H9 (cell line): ENCODE measurements at regions not wholly inside any gene's neighbourhood (a gene's known extent, or its start where the extent isn't known, plus 50 kb on each side); places are given as distances from the start of the nearest gene placed in this dataset.
A peak's percentile ranks its signal among the peaks of the same experiment; 100 is the strongest.

Source experiments
- DNase-seq: peaks from one replicate; pipeline ENCODE4 v3.0.0-alpha.2; 2017
- H2AFZ ChIP-seq: one replicate; pipeline ENCODE4 v1.6.1; 2013; ENCODE audit warnings: mild to moderate bottlenecking, low read length, control low read depth, moderate library complexity
- H2AK5ac ChIP-seq: 2 replicates; pipeline ENCODE4 v1.6.1; 2013; ENCODE audit warnings: low read length, control low read depth, mixed read lengths; ENCODE audit not compliant: insufficient read length
- H2BK120ac ChIP-seq: one replicate; pipeline ENCODE4 v1.6.1; 2013; ENCODE audit warnings: low read depth, mild to moderate bottlenecking, low read length, control low read depth, inconsistent platforms; ENCODE audit not compliant: poor library complexity, severe bottlenecking
- H2BK12ac ChIP-seq: 2 replicates; pipeline ENCODE4 v1.6.1; 2013; ENCODE audit warnings: low read length, control low read depth, mixed read lengths, low read depth; ENCODE audit not compliant: insufficient read length
- H2BK15ac ChIP-seq: 2 replicates; pipeline ENCODE4 v1.6.1; 2013; ENCODE audit warnings: low read depth, low read length, control low read depth
- H2BK20ac ChIP-seq: one replicate; pipeline ENCODE4 v1.6.1; 2013; ENCODE audit warnings: low read depth, mild to moderate bottlenecking, low read length, control low read depth, inconsistent platforms; ENCODE audit not compliant: poor library complexity, severe bottlenecking
- H2BK5ac ChIP-seq: 2 replicates; pipeline ENCODE4 v1.6.1; 2013; ENCODE audit warnings: low read length, control low read depth, mixed read lengths; ENCODE audit not compliant: insufficient read length
- H3K14ac ChIP-seq: 2 replicates; pipeline ENCODE4 v1.6.1; 2013; ENCODE audit warnings: low read length, control low read depth; ENCODE audit not compliant: insufficient read depth
- H3K18ac ChIP-seq: 2 replicates; pipeline ENCODE4 v1.6.1; 2013; ENCODE audit warnings: low read depth, mild to moderate bottlenecking, mixed read lengths, low read length, control low read depth; ENCODE audit not compliant: insufficient read length
- H3K23ac ChIP-seq: 2 replicates; pipeline ENCODE4 v1.6.1; 2013; ENCODE audit warnings: low read length, control low read depth, mixed read lengths, low read depth; ENCODE audit not compliant: insufficient read length
- H3K23me2 ChIP-seq: 2 replicates; pipeline ENCODE4 v1.6.1; 2013; ENCODE audit warnings: low read depth, mild to moderate bottlenecking, mixed read lengths, low read length, control low read depth; ENCODE audit not compliant: insufficient read length, poor library complexity, severe bottlenecking
- H3K27ac ChIP-seq: 2 replicates; pipeline ENCODE4 v1.5.1; 2013; ENCODE audit warnings: low read length, control low read depth, mixed read lengths, low read depth; ENCODE audit not compliant: insufficient read length
- H3K27me3 ChIP-seq: 2 replicates; pipeline ENCODE4 v1.6.1; 2013; ENCODE audit warnings: low read length, control low read depth, inconsistent platforms; ENCODE audit not compliant: insufficient read depth
- H3K4ac ChIP-seq: 2 replicates; pipeline ENCODE4 v1.6.1; 2013; ENCODE audit warnings: low read depth, mild to moderate bottlenecking, control low read depth, inconsistent platforms, low read length, moderate library complexity
- H3K4me1 ChIP-seq: 2 replicates; pipeline ENCODE4 v1.6.1; 2013; ENCODE audit warnings: low read length, control low read depth, inconsistent platforms; ENCODE audit not compliant: insufficient read depth
- H3K4me2 ChIP-seq: 2 replicates; pipeline ENCODE4 v1.6.1; 2013; ENCODE audit warnings: low read length, control low read depth, mixed read lengths; ENCODE audit not compliant: insufficient read length, insufficient read depth
- H3K56ac ChIP-seq: 2 replicates; pipeline ENCODE4 v1.6.1; 2013; ENCODE audit warnings: low read depth, mild to moderate bottlenecking, mixed read lengths, low read length, control low read depth; ENCODE audit not compliant: insufficient read length
- H3K79me1 ChIP-seq: 2 replicates; pipeline ENCODE4 v1.6.1; 2013; ENCODE audit warnings: low read depth, mild to moderate bottlenecking, moderate library complexity, low read length, control low read depth, inconsistent platforms; ENCODE audit not compliant: insufficient read depth, poor library complexity, severe bottlenecking
- H3K79me2 ChIP-seq: 2 replicates; pipeline ENCODE4 v1.6.1; 2013; ENCODE audit warnings: low read length, control low read depth, inconsistent platforms; ENCODE audit not compliant: insufficient read depth
- H3K9ac ChIP-seq: 2 replicates; pipeline ENCODE4 v1.6.1; 2013; ENCODE audit warnings: low read length, control low read depth, mixed read lengths; ENCODE audit not compliant: insufficient read length; ENCODE audit errors: extremely low read depth
- H3K9me3 ChIP-seq: one replicate; pipeline ENCODE4 v1.6.1; 2013; ENCODE audit warnings: low read depth, low read length, inconsistent platforms; ENCODE audit not compliant: control insufficient read depth
- H3T11ph ChIP-seq: one replicate; pipeline ENCODE4 v1.6.1; 2013; ENCODE audit warnings: mild to moderate bottlenecking, low read length, control low read depth, inconsistent platforms
- H4K20me1 ChIP-seq: one replicate; pipeline ENCODE4 v1.6.1; 2013; ENCODE audit not compliant: control insufficient read depth, insufficient read length, insufficient read depth
- H4K5ac ChIP-seq: 2 replicates; pipeline ENCODE4 v1.6.1; 2013; ENCODE audit warnings: low read depth, mild to moderate bottlenecking, mixed read lengths, low read length, control low read depth; ENCODE audit not compliant: insufficient read length
- H4K8ac ChIP-seq: replicated peaks from 2 replicates; pipeline ENCODE4 v1.6.1; 2013; ENCODE audit warnings: low read length, control low read depth, mixed read lengths, low read depth; ENCODE audit not compliant: insufficient read length
- H4K91ac ChIP-seq: 2 replicates; pipeline ENCODE4 v1.6.1; 2013; ENCODE audit warnings: low read depth, mild to moderate bottlenecking, moderate library complexity, mixed read lengths, low read length, control low read depth; ENCODE audit not compliant: insufficient read length
- H3K27ac Mint-ChIP-seq, 3 experiments: 2 replicates in 2 of 3; 3 replicates in 1 of 3; pipeline ENCODE4 v1.8.0; 2020 to 2021; ENCODE audit warnings: mixed read lengths in 3 of 3, mild to moderate bottlenecking in 1 of 3, moderate library complexity in 1 of 3
- H3K27me3 Mint-ChIP-seq: 2 replicates; pipeline ENCODE4 v1.8.0; 2021; ENCODE audit warnings: low read depth, mild to moderate bottlenecking, moderate library complexity, mixed read lengths
- H3K36me3 Mint-ChIP-seq, 3 experiments: 2 replicates in 2 of 3; 3 replicates in 1 of 3; pipeline ENCODE4 v1.8.0; 2020 to 2021; ENCODE audit warnings: low read depth in 3 of 3, mixed read lengths in 3 of 3; ENCODE audit not compliant: insufficient read depth in 1 of 3
- H3K4me1 Mint-ChIP-seq, 2 experiments: 2 replicates each; pipeline ENCODE4 v1.8.0; 2020; ENCODE audit warnings: mixed read lengths in 2 of 2
- H3K4me3 Mint-ChIP-seq, 2 experiments: 2 replicates in 1 of 2; 3 replicates in 1 of 2; pipeline ENCODE4 v1.8.0; 2020 to 2021; ENCODE audit warnings: mild to moderate bottlenecking in 2 of 2, mixed read lengths in 2 of 2, moderate library complexity in 1 of 2
- H3K9me3 Mint-ChIP-seq, 2 experiments: 2 replicates in 1 of 2; 3 replicates in 1 of 2; pipeline ENCODE4 v1.8.0; 2020; ENCODE audit warnings: mild to moderate bottlenecking in 2 of 2, mixed read lengths in 2 of 2, moderate library complexity in 1 of 2
- CTCF ChIP-seq: fragments of 200-600 bp; sonication (generic); conservative IDR thresholded peaks from 3 replicates; pipeline ENCODE4 v1.8.0; 2021; ENCODE audit warnings: antibody characterized with exemption, mild to moderate bottlenecking
- WGBS: extraction: QIAGEN DNeasy Blood & Tissue Kit; methylation state at CpG from one replicate; pipeline ENCODE4 v1.1.7; 2013; ENCODE audit warnings: missing lambda C conversion rate, low lambda C conversion rate, mixed read lengths; ENCODE audit not compliant: insufficient read length; ENCODE audit errors: extremely low coverage; 5-methylcytosine and 5-hydroxymethylcytosine counted together

DNA sequence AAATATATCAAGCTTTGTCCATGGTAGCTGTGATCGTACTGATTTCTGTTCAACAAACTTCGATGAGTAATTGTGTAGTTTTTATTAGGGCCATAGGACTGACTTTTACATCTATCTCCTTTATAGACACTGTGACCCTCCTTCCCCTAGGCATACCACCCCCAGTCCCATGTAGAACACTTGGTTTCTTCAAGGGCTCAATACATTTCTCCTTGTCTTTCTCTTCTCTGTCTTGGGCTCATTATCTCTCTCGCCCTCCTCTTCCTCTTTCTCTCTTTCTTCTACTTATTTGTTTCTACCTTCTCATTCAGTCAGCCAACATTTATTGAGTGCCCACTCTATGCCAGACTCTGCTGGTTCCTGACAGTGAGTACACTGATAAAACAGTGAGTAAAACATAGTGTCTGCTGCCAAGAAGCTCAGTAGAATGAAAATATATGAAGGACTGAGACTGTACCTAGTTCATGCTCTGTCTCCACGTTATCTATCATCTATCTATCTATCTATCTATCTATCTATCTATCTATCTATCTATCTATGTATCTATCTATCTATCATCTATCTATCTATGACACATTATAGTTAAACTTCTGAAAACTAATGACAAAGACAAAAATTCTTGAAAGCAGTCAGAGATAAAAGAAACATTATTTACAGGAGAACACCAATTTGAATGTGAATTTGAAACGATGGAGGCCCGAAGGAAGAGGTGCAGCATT, 122.8 kb downstream of the RBMX2 start:
- peak overlapping the region; percentile 66 to 82 for H3K4me3 Mint-ChIP-seq
- no peak overlapping the region for H2BK12ac ChIP-seq

More for the DNA sequence above, 122.8 kb downstream of the RBMX2 start:
- no peak overlapping the region for H2BK120ac ChIP-seq
- no peaks in the 10 kb centered on the region for H3K23me2 ChIP-seq
- H3K4me1 ChIP-seq, result no peaks in the 10 kb centered on the region
- H3T11ph ChIP-seq, result no peak overlapping the region
- no peak overlapping the region for H3K4ac ChIP-seq
- H3K23ac ChIP-seq, result no peak overlapping the region
- no peaks in the 10 kb centered on the region for H3K79me1 ChIP-seq
- H4K8ac ChIP-seq, result no peak overlapping the region
- no peaks in the 10 kb centered on the region for H3K79me2 ChIP-seq
- WGBS, result no CpG with 5 or more reads among the region's 6 CpGs
- DNase-seq, result no peak
- H4K5ac ChIP-seq, result no peak overlapping the region
- H4K91ac ChIP-seq, result no peak overlapping the region
- Mint-ChIP-seq H3K27me3 (peaks cover 6% of the 10 kb centered on the region), H3K36me3 (no peaks in the 10 kb centered on the region), H3K9me3 (peaks cover 0 to 14% of the 10 kb centered on the region in 2 experiments; a peak in 2 of 5 replicates), H3K27ac (no peak overlapping the region), H3K4me1 (peaks cover 0 to 3% of the 10 kb centered on the region in 2 experiments; a peak in 2 of 4 replicates)
- H3K14ac ChIP-seq, result no peak overlapping the region
- no peak overlapping the region for H2BK15ac ChIP-seq
- H3K9ac ChIP-seq, result no peak overlapping the region
- no peak overlapping the region for H2AK5ac ChIP-seq
- no peak overlapping the region for H2AFZ ChIP-seq
- no peak overlapping the region for H2BK5ac ChIP-seq
- H3K4me2 ChIP-seq, result no peak overlapping the region
- no peaks in the 10 kb centered on the region for H4K20me1 ChIP-seq
- H3K18ac ChIP-seq, result no peak overlapping the region
- no peak overlapping the region for H2BK20ac ChIP-seq
- no peak for TF ChIP-seq CTCF
- no peaks in the 10 kb centered on the region for H3K27me3 ChIP-seq
- H3K27ac ChIP-seq, result no peak overlapping the region
- H3K56ac ChIP-seq, result no peak overlapping the region
- H3K9me3 ChIP-seq, result no peaks in the 10 kb centered on the region
